Vagina (tissue), 2 donors: ENCODE measurements at regions not wholly inside any gene's neighbourhood (a gene's known extent, or its start where the extent isn't known, plus 50 kb on each side); places are given as distances from the start of the nearest gene placed in this dataset.

Source experiments
- DNase-seq, 2 donors: peaks; one replicate each; pipeline ENCODE4 v3.0.0-alpha.2; 2017; ENCODE audit errors: extremely low spot score in 2 of 2
- H3K27ac ChIP-seq: fragments of 200-600 bp; sonication (generic); one replicate; pipeline ENCODE4 v1.5.1; 2019
- H3K27me3 ChIP-seq: fragments of 200-600 bp; sonication (generic); one replicate; pipeline ENCODE4 v1.5.1; 2019
- H3K36me3 ChIP-seq, 2 donors: fragments of 200-600 bp; sonication (generic); one replicate each; pipeline ENCODE4 v1.5.1; 2017 to 2019
- H3K4me1 ChIP-seq: fragments of 200-600 bp; sonication (generic); one replicate; pipeline ENCODE4 v1.5.1; 2019
- H3K4me3 ChIP-seq, 2 donors: fragments of 200-600 bp; sonication (generic); 1 replicate in 1 of 2; 2 replicates in 1 of 2; pipeline ENCODE4 v1.5.1; 2016 to 2019
- H3K9me3 ChIP-seq: fragments of 200-600 bp; sonication (generic); one replicate; pipeline ENCODE4 v1.5.1; 2019
- POLR2A ChIP-seq, 2 donors: fragments of 450-650 bp; IDR thresholded peaks; one replicate each; pipeline ENCODE4 v1.6.1; 2017; ENCODE audit warnings: antibody characterized with exemption in 2 of 2, mild to moderate bottlenecking in 2 of 2, moderate library complexity in 2 of 2
- POLR2AphosphoS5 ChIP-seq, 2 donors: sonication (generic); formaldehyde crosslinking; IDR thresholded peaks; one replicate each; pipeline ENCODE4 v1.9.0; 2017; ENCODE audit warnings: antibody characterized with exemption in 2 of 2, mild to moderate bottlenecking in 2 of 2, low read depth in 1 of 2; ENCODE audit not compliant: insufficient read depth in 1 of 2
- intact Hi-C: fragments of 100-400 bp; cut with DNase I; formaldehyde crosslinking; loops from one replicate; pipeline ENCODE4 v1.15.1; 2023
- TF ChIP-seq, protein P1 (sequence below), 3 experiments: fragments of 450-650 bp in 2 of 3; fragments of 200-600 bp in 1 of 3; sonication (generic) in 1 of 3; IDR thresholded peaks; one replicate each; pipeline ENCODE4 v1.5.1; 2017 to 2019; ENCODE audit warnings: antibody characterized with exemption in 3 of 3, mild to moderate bottlenecking in 2 of 3, moderate library complexity in 2 of 3

DNA sequence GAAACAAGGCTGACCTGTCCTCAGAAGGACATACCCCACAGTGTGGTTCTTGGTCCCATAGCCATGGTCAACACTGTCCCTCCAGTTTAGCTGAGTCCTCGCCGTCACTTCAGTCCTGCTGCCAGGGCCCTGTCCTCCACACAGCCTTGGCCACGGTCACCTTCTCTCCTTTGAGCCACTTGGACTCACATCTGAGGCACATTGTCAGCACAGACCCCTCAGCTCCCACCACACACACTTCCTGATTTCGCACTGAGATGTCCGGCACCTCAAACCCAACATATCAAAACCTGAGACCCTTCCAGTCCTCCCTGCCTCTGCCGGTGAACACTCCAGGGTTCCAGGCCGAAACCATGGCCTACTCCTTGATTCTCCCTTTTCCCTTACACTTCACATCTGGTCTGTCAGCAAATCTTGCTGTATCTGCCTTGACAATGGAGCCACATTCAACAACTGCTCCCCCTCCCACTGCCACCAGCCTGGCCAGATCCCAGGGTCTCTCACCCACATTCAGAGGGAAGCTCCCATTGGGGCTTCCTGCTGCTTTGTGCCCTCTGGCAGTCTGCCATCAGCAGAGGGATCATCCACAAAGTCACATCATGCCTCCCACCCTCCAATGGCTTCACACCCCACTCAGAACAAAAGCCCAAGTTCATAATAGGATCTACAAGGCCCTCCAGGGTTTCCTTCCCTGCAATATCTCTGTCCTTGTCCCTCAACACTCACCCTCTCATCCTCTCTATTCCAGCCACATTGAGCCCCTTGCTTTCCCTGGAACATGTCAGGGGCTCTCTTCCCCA is 219.6 kb upstream of the SHH start:
- no peaks in the 10 kb centered on the region for H3K4me1 ChIP-seq
- H3K9me3 ChIP-seq: no peaks in the 10 kb centered on the region
- H3K4me3 ChIP-seq: no peak overlapping the region
- H3K27ac ChIP-seq: no peak overlapping the region
- intact Hi-C loops: no loop called here
- DNase-seq: peak; percentile 64 to 84
- no peaks in the 10 kb centered on the region for H3K36me3 ChIP-seq
- no peaks in the 10 kb centered on the region for H3K27me3 ChIP-seq
- TF ChIP-seq, protein P1, sequence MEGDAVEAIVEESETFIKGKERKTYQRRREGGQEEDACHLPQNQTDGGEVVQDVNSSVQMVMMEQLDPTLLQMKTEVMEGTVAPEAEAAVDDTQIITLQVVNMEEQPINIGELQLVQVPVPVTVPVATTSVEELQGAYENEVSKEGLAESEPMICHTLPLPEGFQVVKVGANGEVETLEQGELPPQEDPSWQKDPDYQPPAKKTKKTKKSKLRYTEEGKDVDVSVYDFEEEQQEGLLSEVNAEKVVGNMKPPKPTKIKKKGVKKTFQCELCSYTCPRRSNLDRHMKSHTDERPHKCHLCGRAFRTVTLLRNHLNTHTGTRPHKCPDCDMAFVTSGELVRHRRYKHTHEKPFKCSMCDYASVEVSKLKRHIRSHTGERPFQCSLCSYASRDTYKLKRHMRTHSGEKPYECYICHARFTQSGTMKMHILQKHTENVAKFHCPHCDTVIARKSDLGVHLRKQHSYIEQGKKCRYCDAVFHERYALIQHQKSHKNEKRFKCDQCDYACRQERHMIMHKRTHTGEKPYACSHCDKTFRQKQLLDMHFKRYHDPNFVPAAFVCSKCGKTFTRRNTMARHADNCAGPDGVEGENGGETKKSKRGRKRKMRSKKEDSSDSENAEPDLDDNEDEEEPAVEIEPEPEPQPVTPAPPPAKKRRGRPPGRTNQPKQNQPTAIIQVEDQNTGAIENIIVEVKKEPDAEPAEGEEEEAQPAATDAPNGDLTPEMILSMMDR (IDR thresholded peaks at IDR 0.05): no peak
- TF ChIP-seq POLR2A (IDR thresholded peaks at IDR 0.05) (no peak), POLR2AphosphoS5 (IDR thresholded peaks at IDR 0.05; ENCODE audit: insufficient read depth in 1 of 2, low read depth in 1 of 2) (no peak)

DNA sequence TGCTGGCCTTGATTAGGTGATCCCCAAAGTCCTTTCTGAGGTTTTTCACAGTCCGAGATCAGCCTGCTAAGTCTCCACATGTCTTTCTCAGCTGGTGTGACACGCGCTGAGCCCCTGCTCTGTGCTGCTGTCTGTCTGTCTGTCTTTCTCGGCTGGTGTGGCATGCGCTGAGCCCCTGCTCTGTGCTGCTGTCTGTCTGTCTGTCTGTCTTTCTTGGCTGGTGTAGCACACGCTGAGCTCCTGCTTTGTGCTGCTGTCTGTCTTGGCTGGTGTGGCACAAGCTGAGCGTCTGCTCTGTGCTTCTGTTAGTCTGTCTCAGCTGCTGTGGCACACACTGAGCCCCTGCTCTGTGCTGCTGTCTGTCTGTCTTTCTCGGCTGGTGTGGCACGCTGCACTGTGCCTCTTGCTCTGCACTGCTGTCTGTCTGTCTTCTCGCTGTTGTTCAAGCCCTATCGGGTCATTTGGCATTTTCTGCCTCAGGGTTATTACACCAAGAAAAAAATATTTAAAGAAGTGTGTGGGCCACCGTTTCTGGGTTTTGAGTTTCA is 217.3 kb upstream of the SHH start:
- no peak for DNase-seq

DNA sequence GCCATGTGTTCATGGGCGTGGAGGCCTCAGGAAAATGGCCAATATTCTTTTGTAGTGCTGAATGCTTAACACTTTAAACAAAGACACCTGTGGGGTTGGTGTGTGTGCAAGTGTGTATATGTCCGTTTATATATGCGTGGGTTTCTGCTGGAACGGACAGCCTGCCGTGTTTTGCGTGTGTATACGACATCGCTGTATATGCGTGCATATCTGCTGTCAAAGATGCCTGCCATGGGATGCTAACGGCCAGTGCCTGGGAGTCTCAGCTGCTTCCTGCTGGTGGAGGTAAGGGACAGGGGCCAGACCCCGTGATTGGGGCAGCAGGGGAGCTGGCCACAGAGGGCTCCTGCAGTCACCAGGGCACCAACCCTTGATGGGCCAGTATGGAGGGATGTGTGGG is 216.3 kb upstream of the SHH start:
- Histone ChIP-seq H3K4me1 (no peaks in the 10 kb centered on the region), H3K36me3 (no peaks in the 10 kb centered on the region), H3K27ac (no peak overlapping the region), H3K9me3 (no peaks in the 10 kb centered on the region), H3K27me3 (no peaks in the 10 kb centered on the region), H3K4me3 (no peak overlapping the region)
- no peak for DNase-seq
- intact Hi-C loops: no loop called here
- TF ChIP-seq, protein P1 (IDR thresholded peaks at IDR 0.05): no peak
- TF ChIP-seq POLR2A (IDR thresholded peaks at IDR 0.05) (no peak), POLR2AphosphoS5 (IDR thresholded peaks at IDR 0.05; ENCODE audit: insufficient read depth in 1 of 2, low read depth in 1 of 2) (no peak)

More for the DNA sequence above, 217.3 kb upstream of the SHH start:
- Histone ChIP-seq H3K4me3 (no peak overlapping the region), H3K4me1 (no peaks in the 10 kb centered on the region), H3K27ac (no peak overlapping the region), H3K36me3 (no peaks in the 10 kb centered on the region), H3K27me3 (no peaks in the 10 kb centered on the region), H3K9me3 (no peaks in the 10 kb centered on the region)
- TF ChIP-seq, protein P1 (IDR thresholded peaks at IDR 0.05): no peak
- TF ChIP-seq POLR2A (IDR thresholded peaks at IDR 0.05) (no peak), POLR2AphosphoS5 (IDR thresholded peaks at IDR 0.05; ENCODE audit: insufficient read depth in 1 of 2, low read depth in 1 of 2) (no peak)
- intact Hi-C loops: no loop called here

DNA sequence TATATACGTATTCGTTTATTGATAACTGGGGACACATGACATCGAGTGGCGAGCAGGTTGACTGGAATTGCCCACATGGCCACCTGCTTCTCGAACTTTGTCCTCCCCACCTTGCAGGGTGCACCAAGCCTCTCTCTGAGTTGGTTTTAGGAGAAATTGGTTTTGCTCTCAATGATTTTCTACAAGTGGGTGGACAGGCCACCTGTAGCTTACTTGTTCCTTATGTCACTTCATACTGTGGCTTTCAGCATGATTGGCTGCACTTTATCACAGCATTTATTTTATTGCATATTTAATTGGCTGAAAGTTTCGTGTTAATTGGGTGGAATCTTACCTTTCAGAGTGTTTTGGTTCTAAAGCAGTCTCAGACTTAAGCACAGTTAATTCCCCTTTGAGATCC is 215.6 kb upstream of the SHH start:
- intact Hi-C loops: no loop called here
- no peak for TF ChIP-seq POLR2A (IDR thresholded peaks at IDR 0.05)
- no peak for TF ChIP-seq POLR2AphosphoS5 (IDR thresholded peaks at IDR 0.05; ENCODE audit: insufficient read depth in 1 of 2, low read depth in 1 of 2)
- TF ChIP-seq, protein P1 (IDR thresholded peaks at IDR 0.05): no peak
- no peak overlapping the region for H3K27ac ChIP-seq
- H3K27me3 ChIP-seq: no peaks in the 10 kb centered on the region
- no peaks in the 10 kb centered on the region for H3K9me3 ChIP-seq
- H3K4me1 ChIP-seq: no peaks in the 10 kb centered on the region
- no peak overlapping the region for H3K4me3 ChIP-seq
- DNase-seq: no peak
- H3K36me3 ChIP-seq: no peaks in the 10 kb centered on the region

DNA sequence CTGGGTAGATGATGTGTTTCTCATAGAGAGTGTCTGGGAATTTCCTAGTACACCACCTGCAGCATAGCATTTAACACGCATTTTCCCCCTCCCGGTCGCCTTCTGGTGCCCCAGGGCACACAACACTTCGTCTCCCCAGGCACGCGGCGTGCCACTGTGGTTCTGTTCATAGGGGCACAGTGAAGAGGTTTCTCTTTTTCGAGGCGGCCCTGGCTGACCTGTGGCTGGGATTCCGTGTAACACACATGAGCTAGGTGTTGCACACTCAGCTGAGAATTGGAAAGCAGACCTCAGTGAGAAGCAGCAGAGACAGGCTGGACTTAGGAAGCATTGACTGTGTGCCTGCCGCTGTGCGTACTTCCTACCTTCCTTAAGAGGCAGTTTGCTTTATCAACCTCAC is 214.3 kb upstream of the SHH start:
- no peak for TF ChIP-seq POLR2A (IDR thresholded peaks at IDR 0.05)
- TF ChIP-seq POLR2AphosphoS5 (IDR thresholded peaks at IDR 0.05; ENCODE audit: insufficient read depth in 1 of 2, low read depth in 1 of 2): no peak
- TF ChIP-seq, protein P1 (IDR thresholded peaks at IDR 0.05): no peak
- Histone ChIP-seq H3K27ac (no peak overlapping the region), H3K4me1 (no peaks in the 10 kb centered on the region), H3K36me3 (no peaks in the 10 kb centered on the region), H3K4me3 (no peak overlapping the region), H3K27me3 (no peaks in the 10 kb centered on the region), H3K9me3 (no peaks in the 10 kb centered on the region)
- DNase-seq: no peak
- intact Hi-C loops: no loop called here
